Mesendoderm (in vitro differentiated cells): ENCODE measurements at regions not wholly inside any gene's neighbourhood (a gene's known extent, or its start where the extent isn't known, plus 50 kb on each side); places are given as distances from the start of the nearest gene placed in this dataset.
A peak's percentile ranks its signal among the peaks of the same experiment; 100 is the strongest.

ENCODE experiments used
- DNase-seq: peaks from one replicate; pipeline ENCODE4 v3.0.0; 2013
- H2AK5ac ChIP-seq: 2 replicates; pipeline ENCODE4 v1.6.1; 2013; ENCODE audit warnings: low read length, inconsistent platforms
- H2BK120ac ChIP-seq: 2 replicates; pipeline ENCODE4 v1.6.1; 2013; ENCODE audit warnings: low read depth, mild to moderate bottlenecking, low read length, moderate library complexity, mixed read lengths
- H2BK15ac ChIP-seq: replicated peaks from 2 replicates; pipeline ENCODE4 v1.6.1; 2013; ENCODE audit warnings: low read depth, mild to moderate bottlenecking, moderate library complexity
- H2BK5ac ChIP-seq: 2 replicates; pipeline ENCODE4 v1.6.1; 2013; ENCODE audit warnings: low read length, inconsistent platforms
- H3K18ac ChIP-seq: 2 replicates; pipeline ENCODE4 v1.6.1; 2013; ENCODE audit warnings: mild to moderate bottlenecking, low read length, mixed read lengths
- H3K23ac ChIP-seq: one replicate; pipeline ENCODE4 v1.6.1; 2013; ENCODE audit warnings: low read length
- H3K27ac ChIP-seq: 2 replicates; pipeline ENCODE4 v1.5.1; 2013; ENCODE audit warnings: low read depth, mild to moderate bottlenecking, inconsistent platforms, low read length, moderate library complexity
- H3K27me3 ChIP-seq: 2 replicates; pipeline ENCODE4 v1.6.1; 2013; ENCODE audit warnings: low read length, control low read depth, mild to moderate bottlenecking, inconsistent platforms; ENCODE audit not compliant: insufficient read depth, poor library complexity
- H3K36me3 ChIP-seq: 2 replicates; pipeline ENCODE4 v1.6.1; 2013; ENCODE audit warnings: low read length, inconsistent platforms; ENCODE audit not compliant: control insufficient read depth, insufficient read depth
- H3K4ac ChIP-seq: one replicate; pipeline ENCODE4 v1.6.1; 2013; ENCODE audit warnings: low read depth, mild to moderate bottlenecking, low read length, moderate library complexity
- H3K4me1 ChIP-seq: 2 replicates; pipeline ENCODE4 v1.6.1; 2013; ENCODE audit warnings: low read depth, low read length, inconsistent platforms; ENCODE audit not compliant: control insufficient read depth
- H3K4me2 ChIP-seq: 2 replicates; pipeline ENCODE4 v1.6.1; 2013; ENCODE audit warnings: low read length
- H3K4me3 ChIP-seq: 2 replicates; pipeline ENCODE4 v1.5.1; 2013; ENCODE audit warnings: mild to moderate bottlenecking, low read length
- H3K56ac ChIP-seq: one replicate; pipeline ENCODE4 v1.6.1; 2013; ENCODE audit warnings: low read length
- H3K79me1 ChIP-seq: 2 replicates; pipeline ENCODE4 v1.6.1; 2013; ENCODE audit warnings: low read length, inconsistent platforms
- H3K79me2 ChIP-seq: 2 replicates; pipeline ENCODE4 v1.6.1; 2013; ENCODE audit warnings: mild to moderate bottlenecking, low read length; ENCODE audit not compliant: control insufficient read depth, insufficient read depth
- H3K9ac ChIP-seq: 2 replicates; pipeline ENCODE4 v1.6.1; 2013; ENCODE audit warnings: low read length, inconsistent platforms
- H4K5ac ChIP-seq: one replicate; pipeline ENCODE4 v1.6.1; 2013; ENCODE audit warnings: low read length
- H4K8ac ChIP-seq: one replicate; pipeline ENCODE4 v1.6.1; 2013; ENCODE audit warnings: low read depth, mild to moderate bottlenecking, control low read depth, low read length, moderate library complexity
- WGBS: extraction: QIAGEN DNeasy Blood & Tissue Kit; methylation state at CpG from one replicate; pipeline ENCODE4 v1.1.7; 2013; ENCODE audit warnings: low lambda C conversion rate, missing lambda C conversion rate; ENCODE audit not compliant: insufficient coverage; ENCODE audit errors: extremely low coverage; 5-methylcytosine and 5-hydroxymethylcytosine counted together

DNA sequence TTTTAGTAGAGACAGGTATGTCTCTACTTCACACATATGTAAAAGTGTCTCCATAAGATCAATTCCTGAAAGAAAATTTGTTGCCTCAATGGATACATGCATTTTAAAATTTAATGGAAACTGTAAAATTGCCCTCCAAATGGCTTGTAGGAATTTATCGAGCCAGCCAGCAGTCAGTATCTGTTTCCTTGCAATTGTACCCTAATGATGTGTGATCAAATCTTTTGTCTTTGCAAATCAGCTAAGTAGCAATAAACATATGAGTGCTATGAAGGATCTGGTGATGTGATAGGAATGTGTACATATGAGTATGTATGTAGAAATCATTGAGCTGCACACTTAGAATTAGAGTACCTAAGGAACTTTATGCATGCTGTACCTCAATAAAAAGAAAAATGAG, 253.0 kb downstream of the MAFB start:
- no CpG with 5 or more reads among the region's 1 CpG for WGBS
- no peak overlapping the region for H4K5ac ChIP-seq

DNA sequence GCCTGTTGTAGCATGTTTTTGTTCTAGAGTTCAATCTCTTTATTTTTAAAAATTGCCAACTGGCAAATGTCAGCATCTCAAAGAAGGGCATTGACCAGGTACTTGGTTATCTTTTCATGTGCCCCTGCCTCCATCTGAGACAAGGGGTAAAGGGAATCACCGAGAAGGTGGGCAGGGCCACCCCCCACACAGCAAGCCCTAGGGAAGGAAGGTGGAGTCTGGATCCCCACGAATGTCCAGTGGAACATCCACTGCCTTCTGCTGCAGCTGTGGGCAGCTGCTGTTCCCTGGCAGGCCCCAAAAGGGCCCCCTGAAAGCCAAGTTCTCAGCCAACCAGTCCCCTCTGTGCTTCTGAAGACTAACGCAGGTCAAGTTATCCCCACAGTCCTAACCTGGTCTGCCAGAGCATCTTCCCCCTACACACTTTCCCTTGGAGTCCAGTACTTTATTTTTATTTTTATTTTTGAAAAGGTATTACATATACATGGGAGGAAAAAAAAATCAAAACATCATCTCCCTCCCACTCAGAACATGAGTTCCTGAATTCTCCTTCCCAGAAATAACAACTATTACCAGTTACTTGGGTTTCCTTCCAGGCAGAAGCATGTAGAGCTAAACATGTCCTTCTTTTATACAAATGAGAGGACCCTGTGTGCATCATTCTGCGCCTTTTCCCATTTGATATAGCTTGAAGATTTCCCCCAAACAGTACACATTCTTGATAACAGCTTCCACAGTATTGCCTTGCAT, 253.7 kb downstream of the MAFB start:
- H3K79me2 ChIP-seq = no peaks in the 10 kb centered on the region
- no CpG with 5 or more reads among the region's 4 CpGs for WGBS

More for the DNA sequence above, 253.0 kb downstream of the MAFB start:
- Histone ChIP-seq H2AK5ac (no peak overlapping the region), H3K79me2 (no peaks in the 10 kb centered on the region), H3K23ac (no peak overlapping the region), H3K36me3 (no peaks in the 10 kb centered on the region), H2BK120ac (no peak overlapping the region), H2BK5ac (no peak overlapping the region), H3K27me3 (no peaks in the 10 kb centered on the region), H3K27ac (no peak overlapping the region), H3K56ac (no peak overlapping the region), H4K8ac (no peak overlapping the region), H3K4ac (no peak overlapping the region), H3K4me2 (no peak overlapping the region), H2BK15ac (no peak overlapping the region), H3K18ac (no peak overlapping the region), H3K4me1 (peaks cover 2% of the 10 kb centered on the region), H3K4me3 (no peak overlapping the region), H3K9ac (no peak overlapping the region), H3K79me1 (no peaks in the 10 kb centered on the region)
- DNase-seq = no peak

DNA sequence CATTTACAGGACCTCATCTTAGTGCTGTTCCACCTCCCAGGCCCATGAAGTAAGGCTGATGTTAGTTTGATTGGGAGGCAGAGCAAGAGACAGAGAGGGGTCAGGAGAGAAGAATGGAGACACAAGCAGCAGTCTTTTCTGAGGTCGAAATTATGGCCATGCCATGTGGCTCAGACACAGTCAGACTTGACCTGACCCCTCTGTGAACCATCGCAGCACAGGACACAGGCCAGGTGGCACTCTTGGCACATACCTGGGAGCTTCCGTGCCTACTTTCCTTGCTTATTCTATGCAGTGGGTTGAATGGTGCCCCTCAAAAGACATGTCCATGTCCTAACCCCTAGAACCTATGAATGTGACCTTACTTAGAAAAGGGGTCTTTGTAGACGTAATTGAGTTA, 254.9 kb downstream of the MAFB start:
- Histone ChIP-seq H4K5ac (no peak overlapping the region), H3K9ac (no peak overlapping the region), H3K18ac (no peak overlapping the region), H3K27me3 (no peaks in the 10 kb centered on the region), H3K4me3 (no peak overlapping the region), H3K23ac (no peak overlapping the region), H3K79me1 (no peaks in the 10 kb centered on the region), H2BK5ac (no peak overlapping the region), H3K4ac (no peak overlapping the region), H4K8ac (no peak overlapping the region), H2BK15ac (no peak overlapping the region), H2BK120ac (no peak overlapping the region), H3K36me3 (no peaks in the 10 kb centered on the region), H3K4me1 (peaks cover 2% of the 10 kb centered on the region), H2AK5ac (no peak overlapping the region), H3K4me2 (no peak overlapping the region), H3K56ac (no peak overlapping the region), H3K27ac (no peak overlapping the region), H3K79me2 (no peaks in the 10 kb centered on the region)
- no peak for DNase-seq
- WGBS = no CpG with 5 or more reads among the region's 4 CpGs

More for the DNA sequence above, 253.7 kb downstream of the MAFB start:
- Histone ChIP-seq H2BK120ac (no peak overlapping the region), H3K27me3 (no peaks in the 10 kb centered on the region), H3K4ac (no peak overlapping the region), H3K79me1 (no peaks in the 10 kb centered on the region), H3K23ac (no peak overlapping the region), H3K4me3 (no peak overlapping the region), H3K36me3 (no peaks in the 10 kb centered on the region), H3K4me2 (no peak overlapping the region), H2AK5ac (no peak overlapping the region), H4K8ac (no peak overlapping the region), H3K18ac (no peak overlapping the region), H2BK5ac (no peak overlapping the region), H2BK15ac (no peak overlapping the region), H3K27ac (no peak overlapping the region), H4K5ac (no peak overlapping the region), H3K4me1 (peaks cover 2% of the 10 kb centered on the region), H3K56ac (no peak overlapping the region), H3K9ac (no peak overlapping the region)
- no peak for DNase-seq

DNA sequence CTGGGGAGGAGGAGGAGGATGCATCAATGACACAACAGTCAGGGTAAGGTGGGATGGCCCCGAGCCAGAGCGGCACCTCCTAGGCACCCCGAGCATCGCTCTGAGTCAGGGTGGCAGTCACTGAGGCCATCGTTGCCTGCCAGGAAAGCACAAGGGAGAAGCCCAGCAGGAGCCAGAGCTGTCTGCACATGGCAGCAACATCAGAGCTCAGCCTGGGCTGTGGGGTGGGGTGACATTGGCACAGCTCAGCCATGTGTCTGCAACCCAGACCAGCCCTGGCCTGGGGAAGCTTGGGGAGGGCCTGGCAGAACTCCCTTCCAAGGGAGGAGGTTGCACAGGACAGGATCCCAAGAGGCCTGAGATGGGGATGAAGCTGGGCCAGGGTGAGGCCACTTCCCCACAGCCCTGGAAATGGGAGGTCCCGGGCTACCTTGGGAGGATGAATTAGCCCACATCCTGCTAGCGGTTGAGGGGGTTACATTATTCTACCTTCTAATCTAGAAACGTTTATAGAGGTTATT, 255.6 kb downstream of the MAFB start:
- DNase-seq = no peak
- no peak overlapping the region for H3K4me2 ChIP-seq
- H3K18ac ChIP-seq = no peak overlapping the region
- no peaks in the 10 kb centered on the region for H3K79me1 ChIP-seq
- H2BK15ac ChIP-seq = no peak overlapping the region
- no peak overlapping the region for H3K23ac ChIP-seq
- H3K27ac ChIP-seq = no peak overlapping the region
- H3K79me2 ChIP-seq = no peaks in the 10 kb centered on the region
- peaks cover 2% of the 10 kb centered on the region for H3K4me1 ChIP-seq
- H3K27me3 ChIP-seq = no peaks in the 10 kb centered on the region
- no peak overlapping the region for H2BK120ac ChIP-seq
- H3K9ac ChIP-seq = no peak overlapping the region
- no peak overlapping the region for H3K4ac ChIP-seq
- no peak overlapping the region for H4K8ac ChIP-seq
- no peak overlapping the region for H4K5ac ChIP-seq
- H3K56ac ChIP-seq = no peak overlapping the region
- no peaks in the 10 kb centered on the region for H3K36me3 ChIP-seq
- no CpG with 5 or more reads among the region's 8 CpGs for WGBS
- H3K4me3 ChIP-seq = no peak overlapping the region
- no peak overlapping the region for H2BK5ac ChIP-seq
- no peak overlapping the region for H2AK5ac ChIP-seq

DNA sequence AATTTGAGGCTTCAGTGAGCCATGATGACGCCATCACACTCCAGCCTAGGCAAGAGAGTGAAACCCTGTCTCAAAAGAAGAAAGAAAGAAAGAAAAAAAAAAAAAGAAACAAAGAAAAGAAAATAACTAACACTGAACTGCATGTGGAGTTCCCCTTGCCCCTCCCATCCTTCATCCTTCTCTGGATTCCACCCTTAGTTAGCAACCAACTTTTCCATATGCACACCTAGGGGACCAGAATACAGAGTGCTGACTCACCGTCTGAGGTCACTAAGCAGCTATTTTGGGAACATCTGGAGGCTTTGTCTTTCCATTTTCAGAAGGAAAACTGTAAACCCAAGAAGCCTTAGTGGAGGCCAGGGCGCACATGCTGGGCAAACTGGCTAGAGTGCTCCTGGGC, 257.4 kb downstream of the MAFB start:
- H3K9ac ChIP-seq = no peak overlapping the region
- no peak overlapping the region for H3K27ac ChIP-seq
- no CpG with 5 or more reads among the region's 3 CpGs for WGBS
- peak overlapping the region; percentile 37 for H3K4ac ChIP-seq
- H3K27me3 ChIP-seq = no peaks in the 10 kb centered on the region
- H4K8ac ChIP-seq = no peak overlapping the region
- no peak overlapping the region for H3K56ac ChIP-seq
- H3K79me1 ChIP-seq = no peaks in the 10 kb centered on the region
- no peak overlapping the region for H2BK15ac ChIP-seq
- H3K4me1 ChIP-seq = no peaks in the 10 kb centered on the region
- H3K36me3 ChIP-seq = no peaks in the 10 kb centered on the region
- no peak overlapping the region for H3K4me3 ChIP-seq
- no peak overlapping the region for H3K4me2 ChIP-seq
- H2BK5ac ChIP-seq = no peak overlapping the region
- no peak overlapping the region for H3K18ac ChIP-seq
- H3K79me2 ChIP-seq = no peaks in the 10 kb centered on the region
- H2BK120ac ChIP-seq = no peak overlapping the region
- peak; percentile 59 for DNase-seq
- H4K5ac ChIP-seq = no peak overlapping the region
- H3K23ac ChIP-seq = no peak overlapping the region
- no peak overlapping the region for H2AK5ac ChIP-seq

DNA sequence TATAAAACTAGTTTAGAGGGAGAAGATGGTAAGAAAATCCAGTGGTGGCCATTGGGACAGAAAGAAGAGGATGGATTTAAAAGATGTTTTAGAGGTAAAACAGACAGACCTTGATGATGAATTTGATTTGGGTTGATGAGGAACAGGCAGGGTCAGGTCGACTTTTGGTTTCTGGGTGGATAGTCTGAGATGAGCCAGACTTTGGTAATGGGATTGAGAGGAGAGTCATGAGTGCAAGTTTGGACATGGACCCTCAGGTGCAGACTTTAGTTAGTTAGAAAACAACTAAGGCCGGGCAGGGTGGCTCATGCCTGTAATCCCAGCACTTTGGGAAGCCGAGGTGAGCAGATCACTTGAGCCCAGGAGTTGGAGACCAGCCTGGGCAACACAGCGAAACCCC, 257.9 kb downstream of the MAFB start:
- no peak overlapping the region for H3K4me3 ChIP-seq
- no peak overlapping the region for H3K18ac ChIP-seq
- no peak overlapping the region for H3K27ac ChIP-seq
- no peak overlapping the region for H3K4ac ChIP-seq
- H2BK120ac ChIP-seq = no peak overlapping the region
- H2BK15ac ChIP-seq = no peak overlapping the region
- H2BK5ac ChIP-seq = no peak overlapping the region
- H3K56ac ChIP-seq = no peak overlapping the region
- no peak overlapping the region for H2AK5ac ChIP-seq
- no peaks in the 10 kb centered on the region for H3K79me2 ChIP-seq
- no peak overlapping the region for H4K5ac ChIP-seq
- no peaks in the 10 kb centered on the region for H3K4me1 ChIP-seq
- H3K79me1 ChIP-seq = no peaks in the 10 kb centered on the region
- H3K27me3 ChIP-seq = no peaks in the 10 kb centered on the region
- H3K4me2 ChIP-seq = no peak overlapping the region
- H4K8ac ChIP-seq = no peak overlapping the region
- H3K9ac ChIP-seq = no peak overlapping the region
- H3K23ac ChIP-seq = no peak overlapping the region
- no peak for DNase-seq
- WGBS = no CpG with 5 or more reads among the region's 4 CpGs
- H3K36me3 ChIP-seq = no peaks in the 10 kb centered on the region
